Astrocyte of the spinal cord (primary cell): ENCODE measurements at regions not wholly inside any gene's neighbourhood (a gene's known extent, or its start where the extent isn't known, plus 50 kb on each side); places are given as distances from the start of the nearest gene placed in this dataset.

ENCODE experiments used
- DNase-seq: peaks from one replicate; pipeline ENCODE4 v3.0.0; 2011; ENCODE audit warnings: low read depth, low spot score
- H3K4me3 ChIP-seq: 2 replicates; pipeline ENCODE4 v1.5.1; 2011; ENCODE audit warnings: low read depth, mild to moderate bottlenecking, low read length, moderate library complexity
- in situ Hi-C: cut with HindIII; loops from 2 replicates; pipeline ENCODE4 v1.10.0; 2017; ENCODE audit warnings: low sequenced_read_pairs
- TF ChIP-seq, protein P1 (sequence below): IDR thresholded peaks from 2 replicates; pipeline ENCODE4 v1.5.1; 2012; ENCODE audit warnings: low read depth, mild to moderate bottlenecking, low read length, inconsistent platforms

DNA sequence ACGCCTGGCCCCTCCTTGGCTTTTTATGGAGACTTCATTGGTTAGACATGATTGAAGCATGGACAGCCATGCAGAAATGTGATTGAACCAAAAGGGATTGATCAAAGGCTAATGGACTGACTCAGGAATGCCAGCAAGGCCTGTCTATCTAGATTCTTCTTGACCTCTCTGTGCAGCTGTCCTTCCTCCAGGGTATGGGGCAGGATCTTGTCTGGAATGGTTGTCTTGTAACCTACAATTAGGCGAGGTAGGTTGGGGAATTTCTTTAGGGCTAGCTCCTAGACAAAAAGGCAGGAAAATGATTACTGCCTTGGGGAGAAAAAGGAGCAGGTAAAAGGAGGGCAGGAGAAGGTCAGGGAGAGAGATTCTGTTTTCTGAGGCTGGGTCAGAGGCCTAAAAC, 59.6 kb upstream of the INCENP start:
- no peak for DNase-seq
- TF ChIP-seq, protein P1, sequence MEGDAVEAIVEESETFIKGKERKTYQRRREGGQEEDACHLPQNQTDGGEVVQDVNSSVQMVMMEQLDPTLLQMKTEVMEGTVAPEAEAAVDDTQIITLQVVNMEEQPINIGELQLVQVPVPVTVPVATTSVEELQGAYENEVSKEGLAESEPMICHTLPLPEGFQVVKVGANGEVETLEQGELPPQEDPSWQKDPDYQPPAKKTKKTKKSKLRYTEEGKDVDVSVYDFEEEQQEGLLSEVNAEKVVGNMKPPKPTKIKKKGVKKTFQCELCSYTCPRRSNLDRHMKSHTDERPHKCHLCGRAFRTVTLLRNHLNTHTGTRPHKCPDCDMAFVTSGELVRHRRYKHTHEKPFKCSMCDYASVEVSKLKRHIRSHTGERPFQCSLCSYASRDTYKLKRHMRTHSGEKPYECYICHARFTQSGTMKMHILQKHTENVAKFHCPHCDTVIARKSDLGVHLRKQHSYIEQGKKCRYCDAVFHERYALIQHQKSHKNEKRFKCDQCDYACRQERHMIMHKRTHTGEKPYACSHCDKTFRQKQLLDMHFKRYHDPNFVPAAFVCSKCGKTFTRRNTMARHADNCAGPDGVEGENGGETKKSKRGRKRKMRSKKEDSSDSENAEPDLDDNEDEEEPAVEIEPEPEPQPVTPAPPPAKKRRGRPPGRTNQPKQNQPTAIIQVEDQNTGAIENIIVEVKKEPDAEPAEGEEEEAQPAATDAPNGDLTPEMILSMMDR = no peak
- in situ Hi-C loops = no loop called here
- H3K4me3 ChIP-seq = no peak overlapping the region

DNA sequence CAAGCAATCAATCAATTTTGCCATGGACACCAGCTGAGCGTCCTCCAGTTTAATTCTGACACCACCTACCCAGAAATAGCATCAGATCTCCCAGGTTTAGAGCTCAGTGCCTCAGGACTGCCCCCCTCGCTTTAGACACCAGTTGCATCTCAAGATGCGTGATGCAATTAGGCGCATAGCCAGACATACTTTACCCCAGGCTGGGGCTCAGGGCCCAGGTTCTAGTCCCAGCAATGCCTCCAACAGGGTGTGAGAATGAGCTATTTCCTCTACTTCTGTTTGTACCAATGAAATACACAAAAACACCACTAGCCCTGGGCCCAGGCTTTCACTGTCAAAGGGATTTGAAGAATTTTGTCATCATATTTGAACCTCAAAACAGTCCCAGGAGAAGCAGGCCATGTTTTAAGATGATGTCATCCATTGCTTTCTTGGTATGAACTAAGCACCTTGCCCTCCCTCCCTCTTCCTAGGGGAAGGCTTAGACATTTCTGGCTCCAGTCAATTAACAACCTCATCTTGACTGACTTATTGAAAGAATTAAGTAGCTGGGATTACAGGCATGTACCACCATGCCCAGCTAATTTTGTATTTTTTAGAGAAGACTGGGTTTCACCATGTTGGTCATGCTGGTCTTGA, 61.5 kb upstream of the INCENP start:
- TF ChIP-seq, protein P1 = no peak
- in situ Hi-C loops = no loop called here
- DNase-seq = no peak
- H3K4me3 ChIP-seq = no peak overlapping the region

DNA sequence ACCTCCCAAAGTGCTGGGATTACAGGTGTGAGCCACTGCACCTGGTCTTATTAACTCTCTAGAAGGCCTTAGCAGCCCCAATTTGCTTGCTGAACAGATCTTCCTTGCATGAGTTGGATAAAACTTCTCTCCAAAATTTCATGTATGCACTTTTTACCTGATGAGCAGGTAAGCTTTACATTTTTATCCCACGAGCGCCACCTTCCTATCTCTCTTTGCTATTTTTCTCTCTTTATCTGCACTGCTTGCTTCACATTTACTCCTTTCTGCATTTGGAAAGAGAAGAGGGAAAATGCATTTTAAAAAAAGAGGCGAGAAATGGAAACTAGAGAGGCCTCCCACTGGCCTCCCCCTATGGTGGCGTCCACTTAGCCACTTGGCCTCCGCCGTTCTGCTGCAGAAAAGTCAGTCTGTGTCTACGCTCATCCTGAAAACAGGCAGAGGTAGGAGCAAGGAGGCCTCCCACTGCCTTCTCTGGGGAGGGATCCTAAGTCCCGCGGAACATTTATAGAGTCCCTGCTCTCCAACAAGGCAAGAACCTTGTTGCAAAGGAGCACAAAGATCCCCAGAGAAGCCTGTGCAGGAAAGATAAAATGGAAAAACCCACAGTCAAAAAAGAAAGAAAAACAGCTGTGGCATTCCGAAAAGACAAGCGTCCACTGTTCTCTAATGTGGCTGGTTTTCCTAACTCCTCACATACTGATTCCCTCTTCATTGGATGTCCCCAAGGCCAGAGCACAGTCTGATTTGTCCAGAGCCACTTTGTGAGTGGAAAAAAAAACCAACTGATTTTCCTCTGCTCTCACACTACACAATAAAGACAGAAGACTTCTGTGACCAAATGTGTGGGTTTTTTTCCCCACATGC, 62.2 kb upstream of the INCENP start:
- DNase-seq = no peak
- no peak overlapping the region for H3K4me3 ChIP-seq
- in situ Hi-C loops = no loop called here
- TF ChIP-seq, protein P1 = no peak

DNA sequence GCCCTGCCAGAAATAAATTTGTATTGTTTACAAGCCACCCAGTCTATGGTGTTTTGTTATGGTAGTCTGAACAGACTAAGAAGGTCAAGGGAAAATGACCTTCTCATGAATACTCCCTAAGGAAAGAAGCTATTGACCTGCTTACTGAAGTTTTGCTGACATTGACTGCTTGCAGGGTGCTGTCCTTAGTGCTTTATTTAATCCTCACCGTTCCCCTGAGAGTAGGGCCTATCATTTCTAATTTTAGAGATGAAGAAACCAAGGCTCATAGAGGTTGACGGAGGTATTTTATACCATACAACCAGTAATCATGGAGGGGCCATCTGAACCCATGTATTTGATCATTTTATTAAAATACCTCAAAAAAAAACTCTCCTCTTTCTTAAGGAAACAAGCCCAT, 66.7 kb upstream of the INCENP start:
- H3K4me3 ChIP-seq = no peak overlapping the region
- no peak for DNase-seq
- in situ Hi-C loops = no loop called here
- TF ChIP-seq, protein P1 = no peak

DNA sequence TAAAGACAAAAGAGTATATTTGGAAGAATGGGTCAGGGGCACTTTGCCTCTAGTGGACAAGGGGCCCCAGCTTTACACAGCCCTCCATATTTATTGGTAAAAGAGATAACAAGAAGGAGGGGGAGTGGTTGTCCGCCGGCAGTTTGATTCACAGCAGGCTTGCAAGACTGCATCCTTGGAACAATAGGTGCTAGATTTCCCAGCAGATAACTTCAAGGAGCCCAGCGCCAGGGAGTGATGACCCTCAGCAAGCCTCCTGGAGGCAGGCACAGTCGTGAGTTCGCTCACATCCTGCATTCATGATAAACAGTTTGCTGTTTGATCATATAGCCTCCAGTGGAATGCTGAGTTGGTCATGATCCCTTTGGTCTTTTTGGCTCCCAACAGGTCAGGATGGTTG, 67.8 kb upstream of the INCENP start:
- TF ChIP-seq, protein P1 = no peak
- no peak for DNase-seq
- in situ Hi-C loops = no loop called here
- H3K4me3 ChIP-seq = no peak overlapping the region

DNA sequence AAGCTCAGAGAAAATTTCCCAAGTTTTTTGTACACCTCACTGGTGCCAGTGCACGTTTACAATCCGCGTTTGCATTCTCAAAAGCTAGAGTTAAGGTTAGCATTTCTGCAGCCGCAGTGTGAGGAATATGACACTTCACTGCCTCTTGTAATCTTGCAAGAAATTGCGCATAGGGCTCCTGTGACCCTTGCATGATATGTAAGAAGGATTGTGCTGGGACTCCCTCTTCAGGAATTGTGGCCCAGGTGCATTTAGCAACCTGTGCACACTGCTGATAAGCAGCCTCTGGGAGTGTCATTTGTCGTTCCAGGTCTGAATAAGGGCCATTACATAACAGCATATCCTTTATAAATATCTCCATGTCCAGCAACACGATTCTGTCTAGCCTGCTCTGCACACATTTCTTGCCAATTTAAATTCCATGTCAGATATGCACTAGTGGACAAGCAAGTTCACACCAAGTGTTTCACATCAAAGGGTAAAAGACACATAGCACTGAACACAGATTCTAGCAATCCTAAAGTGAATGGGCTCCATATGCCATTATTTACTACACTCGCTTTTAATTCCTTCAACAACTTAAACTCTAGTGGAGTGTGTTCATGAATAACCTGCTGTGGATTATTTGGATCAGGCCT, 69.2 kb upstream of the INCENP start:
- in situ Hi-C loops = no loop called here
- DNase-seq = peak; percentile 20
- TF ChIP-seq, protein P1 = peak; percentile 31
- H3K4me3 ChIP-seq = no peak overlapping the region
